Gastrocnemius medialis (tissue), 4 donors: ENCODE measurements at regions not wholly inside any gene's neighbourhood (a gene's known extent, or its start where the extent isn't known, plus 50 kb on each side); places are given as distances from the start of the nearest gene placed in this dataset.

ENCODE experiments used
- ATAC-seq, 2 donors: fragments of 150-250 bp; one replicate each; pipeline ENCODE4 v1.9.1; 2016
- DNase-seq, 2 donors: peaks; one replicate each; pipeline ENCODE4 v3.0.0-alpha.2; 2019
- H3K27ac ChIP-seq, 4 donors: fragments of 200-600 bp; sonication (generic); 1 replicate in 1 of 4; 2 replicates in 3 of 4; pipeline ENCODE4 v1.5.1; 2016 to 2018; ENCODE audit warnings: mild to moderate bottlenecking in 2 of 4, moderate library complexity in 1 of 4
- H3K27me3 ChIP-seq, 3 donors: fragments of 200-600 bp; sonication (generic) in 2 of 3; 1 replicate in 1 of 3; 2 replicates in 2 of 3; pipeline versions ENCODE4 v1.5.1 to v1.6.0; 2016 to 2019; ENCODE audit warnings: mild to moderate bottlenecking in 1 of 3, moderate library complexity in 1 of 3
- H3K36me3 ChIP-seq, 2 donors: fragments of 200-600 bp; sonication (generic) in 1 of 2; one replicate each; pipeline ENCODE4 v1.5.1; 2017 to 2018
- H3K4me1 ChIP-seq, 2 donors: fragments of 200-600 bp; sonication (generic) in 1 of 2; one replicate each; pipeline ENCODE4 v1.5.1; 2016 to 2017; ENCODE audit warnings: mild to moderate bottlenecking in 2 of 2
- H3K4me3 ChIP-seq, 4 donors: fragments of 200-600 bp; sonication (generic) in 3 of 4; 1 replicate in 1 of 4; 2 replicates in 3 of 4; pipeline ENCODE4 v1.5.1; 2016 to 2019; ENCODE audit warnings: mild to moderate bottlenecking in 2 of 4
- H3K9me3 ChIP-seq, 3 donors: fragments of 200-600 bp; sonication (generic) in 2 of 3; 1 replicate in 1 of 3; 2 replicates in 2 of 3; pipeline ENCODE4 v1.5.1; 2016 to 2019
- POLR2A ChIP-seq, 2 donors: fragments of 450-650 bp; IDR thresholded peaks; one replicate each; pipeline ENCODE4 v1.6.1; 2017; ENCODE audit warnings: antibody characterized with exemption in 2 of 2, mild to moderate bottlenecking in 2 of 2, moderate library complexity in 2 of 2
- in situ Hi-C, 4 donors: fragments of 200-750 bp; cut with MboI; loops; one replicate each; pipeline versions ENCODE4 v1.15.0 to v1.8.0; 2017; ENCODE audit warnings: low sequenced_read_pairs in 4 of 4
- intact Hi-C: fragments of 100-400 bp; cut with DNase I; formaldehyde crosslinking; loops from one replicate; pipeline ENCODE4 v1.15.1; 2023; ENCODE audit warnings: low total_unique reads
- TF ChIP-seq, protein P1 (sequence below), 5 experiments: fragments of 450-650 bp in 3 of 5; fragments of 200-600 bp in 2 of 5; sonication (generic) in 2 of 5; IDR thresholded peaks in 4 of 5; conservative IDR thresholded peaks in 1 of 5; 1 replicate in 4 of 5; 2 replicates in 1 of 5; pipeline ENCODE4 v1.5.1; 2016 to 2019; ENCODE audit warnings: antibody characterized with exemption in 5 of 5, mild to moderate bottlenecking in 3 of 5, moderate library complexity in 3 of 5

DNA sequence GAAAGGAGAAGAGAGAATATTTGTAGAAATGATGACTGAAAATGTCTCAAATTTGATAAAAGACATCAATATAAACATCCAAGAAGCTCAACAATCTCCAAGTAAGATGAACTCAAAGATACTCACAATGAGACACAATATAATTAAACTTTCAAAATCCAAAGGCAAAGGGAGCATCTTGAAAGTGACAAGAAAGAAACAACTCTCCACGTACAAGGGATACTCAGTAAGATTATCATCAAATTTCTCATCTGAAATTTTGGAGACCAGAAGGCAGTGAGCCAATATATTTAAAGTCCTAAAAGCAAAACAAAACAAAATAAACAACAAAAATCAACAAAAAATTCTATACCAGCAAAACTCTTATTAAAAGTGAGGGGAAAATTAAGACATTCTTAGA is 428.7 kb downstream of the NFIB start:
- ATAC-seq, result no peak
- H3K4me1 ChIP-seq, result no peaks in the 10 kb centered on the region
- in situ Hi-C loops, result no loop called here
- no peak overlapping the region for H3K4me3 ChIP-seq
- no peaks in the 10 kb centered on the region for H3K36me3 ChIP-seq
- no peak for DNase-seq
- intact Hi-C loops, result no loop called here
- no peak overlapping the region for H3K27ac ChIP-seq
- H3K27me3 ChIP-seq, result no peaks in the 10 kb centered on the region
- no peak for TF ChIP-seq POLR2A (IDR thresholded peaks at IDR 0.05)
- TF ChIP-seq, protein P1, sequence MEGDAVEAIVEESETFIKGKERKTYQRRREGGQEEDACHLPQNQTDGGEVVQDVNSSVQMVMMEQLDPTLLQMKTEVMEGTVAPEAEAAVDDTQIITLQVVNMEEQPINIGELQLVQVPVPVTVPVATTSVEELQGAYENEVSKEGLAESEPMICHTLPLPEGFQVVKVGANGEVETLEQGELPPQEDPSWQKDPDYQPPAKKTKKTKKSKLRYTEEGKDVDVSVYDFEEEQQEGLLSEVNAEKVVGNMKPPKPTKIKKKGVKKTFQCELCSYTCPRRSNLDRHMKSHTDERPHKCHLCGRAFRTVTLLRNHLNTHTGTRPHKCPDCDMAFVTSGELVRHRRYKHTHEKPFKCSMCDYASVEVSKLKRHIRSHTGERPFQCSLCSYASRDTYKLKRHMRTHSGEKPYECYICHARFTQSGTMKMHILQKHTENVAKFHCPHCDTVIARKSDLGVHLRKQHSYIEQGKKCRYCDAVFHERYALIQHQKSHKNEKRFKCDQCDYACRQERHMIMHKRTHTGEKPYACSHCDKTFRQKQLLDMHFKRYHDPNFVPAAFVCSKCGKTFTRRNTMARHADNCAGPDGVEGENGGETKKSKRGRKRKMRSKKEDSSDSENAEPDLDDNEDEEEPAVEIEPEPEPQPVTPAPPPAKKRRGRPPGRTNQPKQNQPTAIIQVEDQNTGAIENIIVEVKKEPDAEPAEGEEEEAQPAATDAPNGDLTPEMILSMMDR (IDR thresholded peaks at IDR 0.05 in 4 of 5, conservative IDR thresholded peaks at IDR 0.05 in 1 of 5), result no peak
- H3K9me3 ChIP-seq, result peaks cover 0 to 6% (median 0%) of the 10 kb centered on the region in 3 donors

DNA sequence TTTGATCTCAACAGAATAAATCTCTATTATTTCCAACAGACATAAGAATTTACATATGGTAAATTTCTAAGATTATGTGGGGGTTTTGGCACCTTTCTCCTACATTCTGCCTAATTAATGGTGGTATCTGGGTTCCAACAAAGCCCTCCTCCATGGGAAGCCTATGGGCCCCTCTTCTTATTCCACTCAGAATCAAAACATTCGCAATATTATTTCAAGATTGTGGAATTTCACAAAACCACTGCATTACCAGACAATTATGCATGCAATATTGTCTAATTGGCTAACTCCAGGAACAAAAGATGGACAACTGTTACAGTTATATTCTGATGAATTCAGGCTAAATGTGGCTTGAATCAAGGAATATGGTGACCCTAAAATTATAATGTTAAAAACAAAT is 434.0 kb downstream of the NFIB start:
- DNase-seq (no peak), ATAC-seq (no peak)
- H3K36me3 ChIP-seq, result no peaks in the 10 kb centered on the region
- H3K27me3 ChIP-seq, result no peaks in the 10 kb centered on the region
- TF ChIP-seq POLR2A (IDR thresholded peaks at IDR 0.05), result no peak
- TF ChIP-seq, protein P1 (IDR thresholded peaks at IDR 0.05 in 4 of 5, conservative IDR thresholded peaks at IDR 0.05 in 1 of 5), result no peak
- H3K4me1 ChIP-seq, result no peaks in the 10 kb centered on the region
- no peak overlapping the region for H3K27ac ChIP-seq
- H3K9me3 ChIP-seq, result no peaks in the 10 kb centered on the region
- no peak overlapping the region for H3K4me3 ChIP-seq
- in situ Hi-C loops (no loop called here), intact Hi-C loops (no loop called here)

DNA sequence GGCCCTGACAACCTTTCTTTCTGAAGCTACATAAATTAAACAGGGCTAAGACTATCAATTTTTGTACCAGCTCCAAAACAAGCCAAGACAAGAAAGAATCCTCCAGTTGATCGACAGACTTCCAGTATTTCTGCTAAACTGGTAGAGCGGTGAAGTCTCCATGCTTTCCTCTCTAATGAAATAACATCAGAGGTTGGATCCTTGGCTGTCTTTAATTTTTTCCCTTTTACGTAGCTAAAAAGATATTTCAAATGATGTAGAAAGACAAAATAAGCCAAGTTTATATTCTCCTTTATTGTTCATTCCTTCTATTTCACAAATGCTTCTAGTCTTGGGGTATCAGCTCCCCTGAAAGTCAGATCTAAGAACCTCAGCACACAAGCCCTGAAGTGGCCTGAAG is 434.9 kb downstream of the NFIB start:
- Histone ChIP-seq H3K27ac (no peak overlapping the region), H3K36me3 (no peaks in the 10 kb centered on the region), H3K4me3 (no peak overlapping the region), H3K9me3 (no peaks in the 10 kb centered on the region), H3K27me3 (no peaks in the 10 kb centered on the region), H3K4me1 (no peaks in the 10 kb centered on the region)
- in situ Hi-C loops, result no loop called here
- intact Hi-C loops, result no loop called here
- ATAC-seq, result no peak
- no peak for DNase-seq
- TF ChIP-seq, protein P1 (IDR thresholded peaks at IDR 0.05 in 4 of 5, conservative IDR thresholded peaks at IDR 0.05 in 1 of 5), result no peak
- no peak for TF ChIP-seq POLR2A (IDR thresholded peaks at IDR 0.05)

DNA sequence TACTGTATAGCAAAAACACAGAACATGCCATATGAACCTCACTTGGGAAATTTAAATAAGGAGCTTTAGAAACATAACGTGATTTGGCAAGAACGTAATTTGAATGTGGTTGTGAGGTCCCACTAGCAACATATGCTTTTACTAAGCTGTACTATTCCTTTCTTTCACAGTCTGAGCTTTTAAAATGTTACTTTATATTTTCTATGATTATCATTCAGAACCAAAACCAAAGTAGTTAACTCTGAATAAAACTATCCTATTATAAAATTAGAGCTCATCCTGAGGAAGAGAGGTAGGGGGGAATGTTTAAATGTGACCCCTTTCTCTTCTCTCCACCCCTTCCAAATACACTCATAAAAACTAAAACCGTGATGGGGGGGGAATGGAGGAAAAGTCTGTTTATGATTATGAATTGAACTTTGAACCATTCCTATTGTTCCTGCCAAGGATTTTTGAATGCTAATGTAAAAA is 435.7 kb downstream of the NFIB start:
- intact Hi-C loops, result no loop called here
- no peak overlapping the region for H3K27ac ChIP-seq

More for the DNA sequence above, 435.7 kb downstream of the NFIB start:
- H3K4me3 ChIP-seq, result no peak overlapping the region
- no peaks in the 10 kb centered on the region for H3K4me1 ChIP-seq
- no peaks in the 10 kb centered on the region for H3K27me3 ChIP-seq
- no peak for DNase-seq
- in situ Hi-C loops, result no loop called here
- H3K9me3 ChIP-seq, result no peaks in the 10 kb centered on the region
- no peaks in the 10 kb centered on the region for H3K36me3 ChIP-seq
- TF ChIP-seq, protein P1 (IDR thresholded peaks at IDR 0.05 in 4 of 5, conservative IDR thresholded peaks at IDR 0.05 in 1 of 5), result no peak
- TF ChIP-seq POLR2A (IDR thresholded peaks at IDR 0.05), result no peak
- no peak for ATAC-seq
